ENCODE measurements at regions not wholly inside any gene's neighbourhood (a gene's known extent, or its start where the extent isn't known, plus 50 kb on each side); places are given as distances from the start of the nearest gene placed in this dataset.
"Not testable (repeated sequence)": the region's sequence is repeated elsewhere in the genome, so short reads cannot be mapped to it uniquely, and the experiment has no call there.

GRCh38 chr1:121068738-121069499, 115.2 kb downstream of the FAM72B start:
- TF ChIP-seq CTCF (IDR thresholded peaks at IDR 0.05; ENCODE audit: low read length); EZH2 (optimal IDR thresholded peaks at IDR 0.05; ENCODE audit: low read depth, low read length); EZH2phosphoT487 (IDR thresholded peaks at IDR 0.05; ENCODE audit: low read length): not testable (repeated sequence)

Measured in MM.1S (cell line).